ENCODE measurements at regions not wholly inside any gene's neighbourhood (a gene's known extent, or its start where the extent isn't known, plus 50 kb on each side); places are given as distances from the start of the nearest gene placed in this dataset.

GRCh38 chr12:11962860-11963259 lies 107.9 kb upstream of the BCL2L14 start:
- TF ChIP-seq PATZ1 (CRISPR knock-in tag; IDR thresholded peaks at IDR 0.05; ENCODE audit: borderline replicate concordance) (no peak), ISL1 (CRISPR knock-in tag; IDR thresholded peaks at IDR 0.05) (no peak), GLIS3 (CRISPR knock-in tag; IDR thresholded peaks at IDR 0.05) (no peak), CREB5 (CRISPR knock-in tag; IDR thresholded peaks at IDR 0.05; ENCODE audit: low read depth) (no peak), CSRNP3 (CRISPR knock-in tag; IDR thresholded peaks at IDR 0.05) (no peak), RARB (CRISPR knock-in tag; IDR thresholded peaks at IDR 0.05) (no peak), ARNTL (CRISPR knock-in tag; IDR thresholded peaks at IDR 0.05; ENCODE audit: borderline replicate concordance, low read depth) (no peak), TCF4 (CRISPR knock-in tag; IDR thresholded peaks at IDR 0.05; ENCODE audit: borderline replicate concordance) (no peak), ZNF8 (CRISPR knock-in tag; IDR thresholded peaks at IDR 0.05) (no peak), ZFP3 (CRISPR knock-in tag; IDR thresholded peaks at IDR 0.05) (no peak)

Data from SK-N-SH treated with all-trans-retinoic acid at 6 μM for 48 hours (cell line).